H7 (cell line): ENCODE measurements at regions not wholly inside any gene's neighbourhood (a gene's known extent, or its start where the extent isn't known, plus 50 kb on each side); places are given as distances from the start of the nearest gene placed in this dataset.
"Not testable (repeated sequence)": the region's sequence is repeated elsewhere in the genome, so short reads cannot be mapped to it uniquely, and the experiment has no call there.

Source experiments
- DNase-seq: peaks from one replicate; pipeline ENCODE4 v3.0.0; 2012
- H3K27me3 ChIP-seq: 2 replicates; pipeline ENCODE4 v1.6.0; 2011; ENCODE audit warnings: mild to moderate bottlenecking, low read length; ENCODE audit not compliant: control insufficient read depth, insufficient read depth
- H3K36me3 ChIP-seq: replicated peaks from 2 replicates; pipeline ENCODE4 v1.5.1; 2011; ENCODE audit warnings: low read length; ENCODE audit not compliant: control insufficient read depth, insufficient read depth
- H3K4me3 ChIP-seq: 2 replicates; pipeline ENCODE4 v1.5.1; 2011; ENCODE audit warnings: low read depth, mild to moderate bottlenecking, control low read depth, low read length, moderate library complexity; ENCODE audit not compliant: insufficient read depth

DNA sequence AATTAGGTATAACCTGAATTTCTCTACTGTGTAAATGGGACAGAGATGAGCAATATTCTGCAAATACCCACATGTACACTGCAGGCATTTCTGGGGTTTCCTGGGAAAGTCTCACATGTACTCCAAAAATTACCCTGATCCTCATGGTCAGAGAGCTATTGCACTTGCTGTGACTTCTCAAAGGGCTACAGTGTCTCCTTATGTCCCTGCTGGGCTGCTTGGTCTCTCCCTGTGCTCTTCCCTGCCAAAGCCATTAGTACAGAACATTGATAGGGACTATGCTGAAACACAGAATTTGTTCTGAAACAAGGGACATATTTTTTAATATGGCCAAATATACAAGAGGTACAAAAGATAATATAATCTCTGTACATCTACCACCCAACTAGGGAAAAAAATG lies 924.4 kb upstream of the NXPH2 start:
- no peak for DNase-seq
- H3K27me3 ChIP-seq: no peaks in the 10 kb centered on the region
- no peaks in the 10 kb centered on the region for H3K36me3 ChIP-seq
- no peak overlapping the region for H3K4me3 ChIP-seq

DNA sequence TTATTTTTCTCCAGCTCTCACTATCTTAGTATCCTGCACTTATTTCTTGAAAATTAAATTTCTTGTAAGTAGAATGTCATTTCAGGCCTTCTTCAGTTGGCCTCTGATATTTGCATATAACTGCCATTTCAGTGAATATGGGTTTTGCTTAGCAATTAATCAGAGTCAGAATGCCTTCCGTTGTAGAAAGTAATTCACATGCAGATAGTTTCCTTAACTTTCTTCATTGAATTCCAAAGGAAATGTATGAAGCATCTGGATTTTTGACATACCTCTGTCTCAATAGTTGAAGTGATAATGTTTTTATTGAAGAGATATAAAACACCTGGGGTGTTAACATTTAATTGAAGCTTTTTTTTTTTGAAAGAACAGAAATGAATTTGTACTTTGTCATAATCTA lies 914.1 kb upstream of the NXPH2 start:
- DNase-seq: no peak
- Histone ChIP-seq H3K27me3 (no peaks in the 10 kb centered on the region), H3K36me3 (no peaks in the 10 kb centered on the region), H3K4me3 (no peak overlapping the region)

DNA sequence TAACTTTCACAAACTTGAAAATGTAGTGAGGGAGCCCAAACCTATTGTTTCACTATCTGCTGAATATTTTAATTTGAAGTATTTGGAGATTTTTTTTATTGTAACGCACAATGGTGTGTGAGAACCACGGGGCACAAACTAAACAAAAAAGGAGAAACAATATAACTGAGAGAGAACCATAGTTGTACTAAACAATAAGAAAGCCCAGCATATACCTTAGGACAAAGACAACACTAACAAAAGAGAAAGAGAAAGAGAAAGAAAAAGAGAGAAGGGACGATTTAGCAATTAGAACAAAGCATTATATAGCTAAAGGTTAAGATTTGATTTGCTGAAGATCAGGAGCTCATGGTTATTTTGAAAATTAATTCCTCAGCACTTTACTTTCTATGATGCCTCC lies 906.0 kb upstream of the NXPH2 start:
- Histone ChIP-seq H3K36me3 (no peaks in the 10 kb centered on the region), H3K4me3 (no peak overlapping the region), H3K27me3 (no peaks in the 10 kb centered on the region)
- DNase-seq: no peak

DNA sequence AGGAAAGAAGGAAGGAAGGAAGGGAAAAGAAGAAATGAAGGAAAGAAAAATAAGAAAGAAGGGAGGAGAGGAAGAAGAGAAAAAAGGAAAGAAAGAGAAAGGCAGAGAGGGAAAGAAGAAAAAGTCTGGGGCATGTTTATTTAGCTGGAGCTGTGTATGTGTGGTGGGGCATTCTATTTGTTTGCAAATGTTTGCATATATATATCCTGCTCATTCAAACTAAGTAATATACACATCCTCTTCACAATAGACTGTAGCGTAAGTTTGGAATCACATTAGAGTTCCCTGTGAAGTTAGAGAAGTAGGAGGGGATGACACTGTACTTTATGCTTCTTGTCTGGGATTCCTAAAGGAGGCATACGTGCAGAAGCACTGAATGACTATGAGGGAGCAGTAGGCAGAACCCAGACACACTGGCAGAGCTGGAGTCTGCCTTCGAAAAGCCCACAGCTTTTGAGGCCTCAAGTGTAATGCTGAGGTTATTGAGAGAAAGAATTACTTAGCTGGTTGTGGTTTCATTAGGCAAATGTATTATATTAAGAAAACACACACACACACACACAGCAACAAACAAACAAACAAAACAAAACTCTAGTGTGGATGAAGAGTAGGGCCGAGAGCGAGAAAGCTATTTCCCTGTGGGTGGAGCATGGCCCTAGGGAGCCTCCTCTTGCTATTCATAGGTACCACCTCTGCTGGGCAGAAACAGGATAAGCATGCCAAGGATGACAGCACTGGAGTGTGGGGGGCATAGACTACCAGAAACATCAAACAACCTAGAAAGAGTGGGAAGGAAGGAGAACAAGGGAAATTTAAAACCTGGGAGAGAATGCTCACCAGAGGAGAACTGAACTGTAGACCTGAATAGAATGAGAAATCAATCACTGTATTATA lies 905.1 kb upstream of the NXPH2 start:
- Histone ChIP-seq H3K4me3 (no peak overlapping the region), H3K27me3 (no peaks in the 10 kb centered on the region), H3K36me3 (no peaks in the 10 kb centered on the region)
- peak; percentile 28 for DNase-seq

DNA sequence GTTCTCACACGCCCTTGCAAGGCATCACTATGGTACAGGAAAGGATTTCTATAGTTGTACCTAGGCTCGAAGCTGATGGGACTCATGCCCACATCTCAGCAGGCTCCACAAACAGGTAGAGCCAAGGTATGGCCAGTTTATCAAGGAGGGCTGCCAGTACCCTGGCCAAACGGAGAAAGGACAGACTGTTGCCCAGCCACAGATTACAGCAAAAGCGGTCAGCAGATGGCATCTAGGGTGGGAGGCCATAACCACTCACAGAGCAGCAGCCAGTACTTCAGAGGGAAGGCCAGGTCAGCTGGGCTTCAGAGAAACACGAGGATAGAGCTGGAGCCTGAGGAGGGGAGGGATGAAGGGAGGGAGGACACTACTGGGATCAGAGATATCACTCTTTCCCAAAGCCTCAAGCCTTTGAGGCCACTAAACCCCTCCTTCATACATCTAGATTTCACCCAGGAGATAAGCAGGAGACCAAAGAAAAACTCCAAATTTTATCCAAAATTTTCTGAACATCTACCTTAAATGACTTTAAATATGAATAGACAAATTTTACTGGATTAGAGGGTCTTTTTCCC lies 904.2 kb upstream of the NXPH2 start:
- no peaks in the 10 kb centered on the region for H3K27me3 ChIP-seq
- no peaks in the 10 kb centered on the region for H3K36me3 ChIP-seq
- no peak for DNase-seq
- H3K4me3 ChIP-seq: no peak overlapping the region

DNA sequence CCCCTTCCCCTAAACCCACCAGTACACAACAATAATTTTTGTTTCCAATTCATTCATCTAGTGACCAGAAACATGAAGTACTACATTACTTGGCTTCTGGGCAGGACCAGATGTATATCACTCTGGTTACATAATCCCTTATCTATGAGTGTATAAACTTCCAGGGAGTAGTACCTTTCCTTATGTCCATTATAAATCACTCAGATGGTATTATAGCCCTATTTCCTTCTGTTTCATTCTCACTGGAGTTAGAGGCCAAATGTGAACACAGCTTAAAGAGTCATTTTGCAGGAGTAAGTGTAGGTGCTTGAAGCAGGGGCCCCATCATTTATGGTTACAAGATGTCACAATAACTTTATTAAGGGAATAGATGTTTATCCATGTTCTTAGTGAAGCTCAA lies 894.4 kb upstream of the NXPH2 start:
- Histone ChIP-seq H3K4me3 (no peak overlapping the region), H3K36me3 (no peaks in the 10 kb centered on the region), H3K27me3 (no peaks in the 10 kb centered on the region)
- DNase-seq: no peak

DNA sequence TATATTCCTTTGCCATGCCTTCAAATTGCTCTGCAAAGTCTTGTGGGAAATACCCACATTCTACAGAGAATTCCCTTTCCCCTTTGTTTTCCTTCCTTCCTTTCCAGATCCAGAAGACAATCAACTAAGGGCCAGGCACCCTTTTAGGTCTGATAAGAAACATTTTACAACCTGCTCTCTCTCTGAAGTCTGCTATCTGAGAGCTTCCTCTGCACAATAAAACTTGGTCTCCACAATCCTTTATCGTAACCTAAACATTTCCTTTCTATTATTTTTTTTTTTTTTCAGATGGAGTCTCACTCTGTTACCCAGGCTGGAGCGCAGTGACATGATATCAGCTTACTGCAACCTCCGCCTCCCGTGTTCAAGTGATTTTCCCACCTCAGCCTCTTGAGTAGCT lies 893.3 kb upstream of the NXPH2 start:
- H3K36me3 ChIP-seq, DNase-seq, H3K27me3 ChIP-seq, H3K4me3 ChIP-seq: not testable (repeated sequence)

DNA sequence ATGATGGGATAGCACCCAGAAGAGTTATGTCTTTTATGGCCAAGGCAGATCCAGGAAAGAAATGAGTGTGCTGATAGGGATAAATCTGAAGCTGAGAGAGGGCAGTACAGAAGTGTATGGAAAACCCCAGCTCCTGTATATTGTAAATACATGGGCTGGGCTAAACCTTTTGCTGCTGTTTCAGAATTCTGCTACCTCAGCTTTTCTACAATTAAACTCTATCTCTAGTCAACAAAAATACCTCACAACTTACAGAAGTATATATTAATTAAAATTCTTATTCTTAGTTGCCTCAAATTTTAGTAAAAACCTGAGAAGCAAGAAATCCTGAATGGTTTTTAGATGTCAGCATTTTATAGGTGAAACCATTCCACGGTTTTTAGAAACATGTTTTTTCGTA lies 889.5 kb upstream of the NXPH2 start:
- Histone ChIP-seq H3K36me3 (no peaks in the 10 kb centered on the region), H3K27me3 (no peaks in the 10 kb centered on the region), H3K4me3 (no peak overlapping the region)
- no peak for DNase-seq

DNA sequence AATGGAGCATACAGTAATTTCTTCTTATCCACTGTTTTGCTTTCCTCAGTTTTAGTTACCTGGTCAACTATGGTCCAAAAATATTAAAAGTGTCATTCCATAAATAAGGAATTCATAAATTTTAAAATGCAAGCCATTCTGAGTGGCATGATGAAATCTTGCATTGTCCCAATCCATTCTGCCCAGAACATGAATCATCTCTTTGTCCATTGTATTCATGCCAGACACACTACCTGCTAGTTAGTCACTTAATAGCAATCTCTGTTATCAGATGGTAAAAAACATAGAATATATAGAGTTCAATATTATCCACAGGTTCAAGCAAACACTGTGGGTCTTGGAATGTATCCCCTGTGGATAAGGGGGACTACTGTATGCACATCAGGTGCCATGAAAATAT lies 872.2 kb upstream of the NXPH2 start:
- no peak for DNase-seq
- Histone ChIP-seq H3K36me3 (no peaks in the 10 kb centered on the region), H3K4me3 (no peak overlapping the region), H3K27me3 (no peaks in the 10 kb centered on the region)

DNA sequence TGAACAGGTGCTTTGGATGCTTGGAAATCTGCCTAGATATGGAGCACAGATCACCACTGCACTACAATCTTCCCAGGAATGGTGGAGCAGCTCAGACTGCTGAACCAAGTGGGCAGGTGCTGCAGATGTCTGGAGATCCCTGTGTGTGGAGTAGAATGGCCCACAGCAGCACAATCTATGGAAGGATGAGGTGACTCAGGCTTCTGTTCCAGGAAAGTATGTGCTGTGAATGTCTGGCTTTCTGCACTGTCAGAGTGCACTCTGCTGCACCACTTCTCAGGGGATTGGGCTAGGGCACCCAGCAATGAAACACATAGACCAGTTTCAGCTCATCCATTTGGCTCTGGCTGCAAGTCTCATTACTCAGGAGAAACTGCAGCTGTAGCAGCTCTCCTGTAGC lies 865.4 kb upstream of the NXPH2 start:
- Histone ChIP-seq H3K4me3 (no peak overlapping the region), H3K36me3 (no peaks in the 10 kb centered on the region), H3K27me3 (no peaks in the 10 kb centered on the region)
- no peak for DNase-seq

DNA sequence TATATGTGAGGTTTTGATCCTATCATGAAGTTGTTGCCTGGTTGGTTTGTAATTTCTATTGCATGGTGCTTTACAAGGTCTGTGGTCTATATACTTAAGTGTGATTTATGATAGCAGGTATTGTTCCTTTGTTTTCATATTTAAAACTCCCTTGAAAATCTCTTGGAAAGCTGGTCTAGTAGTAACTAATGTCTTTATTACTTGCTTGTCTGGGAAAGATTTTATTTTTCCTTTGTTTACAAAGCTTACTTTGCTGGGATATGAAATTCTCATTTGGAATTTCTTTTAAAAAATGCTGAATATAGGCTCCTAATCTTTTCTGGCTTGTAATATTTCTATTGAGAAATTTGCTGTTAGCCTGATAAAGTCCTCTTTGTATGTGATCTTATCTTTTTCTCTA lies 862.9 kb upstream of the NXPH2 start:
- no peak for DNase-seq
- no peaks in the 10 kb centered on the region for H3K36me3 ChIP-seq
- no peak overlapping the region for H3K4me3 ChIP-seq
- no peaks in the 10 kb centered on the region for H3K27me3 ChIP-seq

DNA sequence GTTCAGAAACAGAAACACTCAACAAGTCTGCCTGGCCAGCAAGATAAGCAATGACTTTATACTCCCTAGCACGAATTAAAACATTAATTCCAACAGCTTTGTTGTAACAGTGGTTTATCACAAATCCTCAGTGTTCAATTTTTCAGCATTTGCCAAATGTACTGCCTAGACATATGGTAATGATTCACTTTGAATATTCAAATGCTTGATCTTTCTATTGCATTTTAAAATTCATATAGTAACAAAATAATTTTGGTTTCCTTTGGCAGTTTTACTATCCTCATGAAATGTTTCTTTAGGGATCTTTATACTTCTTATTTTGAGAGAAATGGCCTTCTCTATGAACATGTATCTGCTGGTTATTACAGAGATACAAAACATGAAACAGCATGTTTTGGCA lies 851.8 kb upstream of the NXPH2 start:
- Histone ChIP-seq H3K36me3 (no peaks in the 10 kb centered on the region), H3K27me3 (no peaks in the 10 kb centered on the region), H3K4me3 (no peak overlapping the region)
- DNase-seq: no peak

DNA sequence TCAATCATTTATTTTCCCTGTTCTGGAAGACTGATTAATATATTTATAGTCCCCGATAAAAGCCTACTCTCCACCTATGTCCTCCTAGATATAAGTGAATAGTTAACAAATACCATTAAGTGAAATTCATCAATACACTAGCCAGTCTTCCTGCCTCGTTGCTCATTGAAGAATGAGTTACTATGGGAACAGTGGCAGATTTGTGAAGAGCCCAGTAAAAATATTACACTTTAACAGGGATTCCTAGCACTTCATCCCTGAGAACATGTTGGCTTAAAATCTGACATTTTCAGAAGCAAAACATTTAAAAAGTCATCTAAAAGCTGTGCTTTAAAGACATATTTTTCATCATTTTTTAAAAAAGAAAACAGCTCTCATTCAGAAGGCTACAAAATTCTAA lies 848.7 kb upstream of the NXPH2 start:
- no peak for DNase-seq
- Histone ChIP-seq H3K36me3 (no peaks in the 10 kb centered on the region), H3K27me3 (no peaks in the 10 kb centered on the region), H3K4me3 (no peak overlapping the region)

DNA sequence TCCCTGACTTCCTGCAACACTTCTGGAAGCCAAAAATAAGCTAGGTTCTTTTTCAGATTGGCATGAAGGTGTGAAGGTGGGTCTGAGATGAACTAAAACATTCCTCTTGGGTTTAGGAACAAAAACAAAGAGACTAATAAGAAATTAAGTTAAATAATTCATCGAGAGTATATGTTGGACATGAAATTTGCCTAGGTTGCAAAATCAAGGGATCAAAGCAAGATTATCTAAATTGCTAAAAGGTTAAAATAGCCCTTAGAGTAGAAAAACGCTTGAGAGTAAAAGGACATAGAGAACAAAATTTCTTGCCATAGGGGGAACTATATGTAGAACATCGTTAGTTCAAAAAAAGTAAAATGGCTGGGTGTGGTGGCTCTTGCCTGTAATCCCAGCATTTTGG lies 845.9 kb upstream of the NXPH2 start:
- Histone ChIP-seq H3K27me3 (no peaks in the 10 kb centered on the region), H3K4me3 (no peak overlapping the region), H3K36me3 (no peaks in the 10 kb centered on the region)
- DNase-seq: no peak

DNA sequence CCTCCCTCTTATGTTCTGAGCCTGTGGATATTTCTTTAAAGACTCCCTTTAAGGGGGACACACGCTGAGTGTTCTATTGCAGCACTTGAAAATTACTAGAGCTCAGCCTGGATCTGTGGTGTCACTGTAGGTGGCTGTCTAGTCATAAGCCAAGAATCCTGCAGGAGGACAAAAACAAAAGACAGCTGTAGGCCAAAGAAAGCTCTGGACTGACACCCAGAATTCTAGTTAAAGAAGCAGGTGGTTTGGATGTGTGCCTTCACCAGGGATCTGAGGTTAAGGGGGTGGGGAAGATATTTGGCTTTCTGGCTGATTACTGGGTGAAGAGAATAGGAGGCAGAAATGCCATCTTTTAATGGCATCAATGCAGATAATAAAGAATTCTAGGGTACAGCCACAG lies 842.5 kb upstream of the NXPH2 start:
- no peaks in the 10 kb centered on the region for H3K36me3 ChIP-seq
- no peak for DNase-seq
- no peak overlapping the region for H3K4me3 ChIP-seq
- H3K27me3 ChIP-seq: no peaks in the 10 kb centered on the region
